H1 (cell line): ENCODE measurements at regions not wholly inside any gene's neighbourhood (a gene's known extent, or its start where the extent isn't known, plus 50 kb on each side); places are given as distances from the start of the nearest gene placed in this dataset.

ENCODE experiments used
- ASH2L ChIP-seq: fragments of 200-600, 300-600 bp; sonication (generic); IDR thresholded peaks from one replicate; pipeline ENCODE4 v1.7.1; 2017; ENCODE audit warnings: low read length
- TF ChIP-seq, protein P1 (sequence below), 3 experiments: IDR thresholded peaks; 1 replicate in 2 of 3; 2 replicates in 1 of 3; pipeline versions ENCODE4 v1.5.1 to v1.6.1; 2011; ENCODE audit warnings: low read length in 3 of 3, mild to moderate bottlenecking in 3 of 3, inconsistent platforms in 2 of 3, low read depth in 1 of 3, moderate library complexity in 1 of 3; ENCODE audit not compliant: insufficient read depth in 1 of 3; ENCODE audit errors: control extremely low read depth in 1 of 3

DNA sequence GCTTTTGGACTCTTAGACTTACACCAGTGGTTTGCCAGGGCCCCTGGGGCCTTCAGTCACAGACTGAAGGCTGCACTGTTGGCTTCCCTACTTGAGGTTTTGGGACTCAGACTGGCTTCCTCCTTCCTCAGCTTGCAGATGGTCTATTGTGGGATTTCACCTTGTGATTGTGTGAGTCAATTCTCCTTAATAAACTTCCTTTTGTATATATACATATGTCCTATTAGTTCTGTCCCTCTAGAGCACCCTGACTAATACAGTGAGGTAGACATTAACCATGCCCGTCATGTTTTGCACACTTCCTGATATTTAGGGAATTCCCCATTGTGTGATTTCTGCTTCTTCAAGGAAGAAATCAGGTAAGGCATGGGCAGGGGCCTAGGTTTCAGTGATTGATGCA, 147.8 kb upstream of the CA10 start (continued):
- TF ChIP-seq, protein P1, sequence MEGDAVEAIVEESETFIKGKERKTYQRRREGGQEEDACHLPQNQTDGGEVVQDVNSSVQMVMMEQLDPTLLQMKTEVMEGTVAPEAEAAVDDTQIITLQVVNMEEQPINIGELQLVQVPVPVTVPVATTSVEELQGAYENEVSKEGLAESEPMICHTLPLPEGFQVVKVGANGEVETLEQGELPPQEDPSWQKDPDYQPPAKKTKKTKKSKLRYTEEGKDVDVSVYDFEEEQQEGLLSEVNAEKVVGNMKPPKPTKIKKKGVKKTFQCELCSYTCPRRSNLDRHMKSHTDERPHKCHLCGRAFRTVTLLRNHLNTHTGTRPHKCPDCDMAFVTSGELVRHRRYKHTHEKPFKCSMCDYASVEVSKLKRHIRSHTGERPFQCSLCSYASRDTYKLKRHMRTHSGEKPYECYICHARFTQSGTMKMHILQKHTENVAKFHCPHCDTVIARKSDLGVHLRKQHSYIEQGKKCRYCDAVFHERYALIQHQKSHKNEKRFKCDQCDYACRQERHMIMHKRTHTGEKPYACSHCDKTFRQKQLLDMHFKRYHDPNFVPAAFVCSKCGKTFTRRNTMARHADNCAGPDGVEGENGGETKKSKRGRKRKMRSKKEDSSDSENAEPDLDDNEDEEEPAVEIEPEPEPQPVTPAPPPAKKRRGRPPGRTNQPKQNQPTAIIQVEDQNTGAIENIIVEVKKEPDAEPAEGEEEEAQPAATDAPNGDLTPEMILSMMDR (IDR thresholded peaks at IDR 0.05; ENCODE audit: control extremely low read depth in 1 of 3, insufficient read depth in 1 of 3, low read depth in 1 of 3, low read length in 3 of 3) = no peak
- TF ChIP-seq ASH2L = no peak
